H9 (cell line): ENCODE measurements at regions not wholly inside any gene's neighbourhood (a gene's known extent, or its start where the extent isn't known, plus 50 kb on each side); places are given as distances from the start of the nearest gene placed in this dataset.

Source experiments
- DNase-seq: peaks from one replicate; pipeline ENCODE4 v3.0.0-alpha.2; 2017
- H2AFZ ChIP-seq: one replicate; pipeline ENCODE4 v1.6.1; 2013; ENCODE audit warnings: mild to moderate bottlenecking, low read length, control low read depth, moderate library complexity
- H2AK5ac ChIP-seq: 2 replicates; pipeline ENCODE4 v1.6.1; 2013; ENCODE audit warnings: low read length, control low read depth, mixed read lengths; ENCODE audit not compliant: insufficient read length
- H2BK120ac ChIP-seq: one replicate; pipeline ENCODE4 v1.6.1; 2013; ENCODE audit warnings: low read depth, mild to moderate bottlenecking, low read length, control low read depth, inconsistent platforms; ENCODE audit not compliant: poor library complexity, severe bottlenecking
- H2BK12ac ChIP-seq: 2 replicates; pipeline ENCODE4 v1.6.1; 2013; ENCODE audit warnings: low read length, control low read depth, mixed read lengths, low read depth; ENCODE audit not compliant: insufficient read length
- H2BK15ac ChIP-seq: 2 replicates; pipeline ENCODE4 v1.6.1; 2013; ENCODE audit warnings: low read depth, low read length, control low read depth
- H2BK20ac ChIP-seq: one replicate; pipeline ENCODE4 v1.6.1; 2013; ENCODE audit warnings: low read depth, mild to moderate bottlenecking, low read length, control low read depth, inconsistent platforms; ENCODE audit not compliant: poor library complexity, severe bottlenecking
- H2BK5ac ChIP-seq: 2 replicates; pipeline ENCODE4 v1.6.1; 2013; ENCODE audit warnings: low read length, control low read depth, mixed read lengths; ENCODE audit not compliant: insufficient read length
- H3K14ac ChIP-seq: 2 replicates; pipeline ENCODE4 v1.6.1; 2013; ENCODE audit warnings: low read length, control low read depth; ENCODE audit not compliant: insufficient read depth
- H3K18ac ChIP-seq: 2 replicates; pipeline ENCODE4 v1.6.1; 2013; ENCODE audit warnings: low read depth, mild to moderate bottlenecking, mixed read lengths, low read length, control low read depth; ENCODE audit not compliant: insufficient read length
- H3K23ac ChIP-seq: 2 replicates; pipeline ENCODE4 v1.6.1; 2013; ENCODE audit warnings: low read length, control low read depth, mixed read lengths, low read depth; ENCODE audit not compliant: insufficient read length
- H3K23me2 ChIP-seq: 2 replicates; pipeline ENCODE4 v1.6.1; 2013; ENCODE audit warnings: low read depth, mild to moderate bottlenecking, mixed read lengths, low read length, control low read depth; ENCODE audit not compliant: insufficient read length, poor library complexity, severe bottlenecking
- H3K27ac ChIP-seq: 2 replicates; pipeline ENCODE4 v1.5.1; 2013; ENCODE audit warnings: low read length, control low read depth, mixed read lengths, low read depth; ENCODE audit not compliant: insufficient read length
- H3K27me3 ChIP-seq: 2 replicates; pipeline ENCODE4 v1.6.1; 2013; ENCODE audit warnings: low read length, control low read depth, inconsistent platforms; ENCODE audit not compliant: insufficient read depth
- H3K4ac ChIP-seq: 2 replicates; pipeline ENCODE4 v1.6.1; 2013; ENCODE audit warnings: low read depth, mild to moderate bottlenecking, control low read depth, inconsistent platforms, low read length, moderate library complexity
- H3K4me1 ChIP-seq: 2 replicates; pipeline ENCODE4 v1.6.1; 2013; ENCODE audit warnings: low read length, control low read depth, inconsistent platforms; ENCODE audit not compliant: insufficient read depth
- H3K4me2 ChIP-seq: 2 replicates; pipeline ENCODE4 v1.6.1; 2013; ENCODE audit warnings: low read length, control low read depth, mixed read lengths; ENCODE audit not compliant: insufficient read length, insufficient read depth
- H3K56ac ChIP-seq: 2 replicates; pipeline ENCODE4 v1.6.1; 2013; ENCODE audit warnings: low read depth, mild to moderate bottlenecking, mixed read lengths, low read length, control low read depth; ENCODE audit not compliant: insufficient read length
- H3K79me1 ChIP-seq: 2 replicates; pipeline ENCODE4 v1.6.1; 2013; ENCODE audit warnings: low read depth, mild to moderate bottlenecking, moderate library complexity, low read length, control low read depth, inconsistent platforms; ENCODE audit not compliant: insufficient read depth, poor library complexity, severe bottlenecking
- H3K79me2 ChIP-seq: 2 replicates; pipeline ENCODE4 v1.6.1; 2013; ENCODE audit warnings: low read length, control low read depth, inconsistent platforms; ENCODE audit not compliant: insufficient read depth
- H3K9ac ChIP-seq: 2 replicates; pipeline ENCODE4 v1.6.1; 2013; ENCODE audit warnings: low read length, control low read depth, mixed read lengths; ENCODE audit not compliant: insufficient read length; ENCODE audit errors: extremely low read depth
- H3K9me3 ChIP-seq: one replicate; pipeline ENCODE4 v1.6.1; 2013; ENCODE audit warnings: low read depth, low read length, inconsistent platforms; ENCODE audit not compliant: control insufficient read depth
- H3T11ph ChIP-seq: one replicate; pipeline ENCODE4 v1.6.1; 2013; ENCODE audit warnings: mild to moderate bottlenecking, low read length, control low read depth, inconsistent platforms
- H4K20me1 ChIP-seq: one replicate; pipeline ENCODE4 v1.6.1; 2013; ENCODE audit not compliant: control insufficient read depth, insufficient read length, insufficient read depth
- H4K5ac ChIP-seq: 2 replicates; pipeline ENCODE4 v1.6.1; 2013; ENCODE audit warnings: low read depth, mild to moderate bottlenecking, mixed read lengths, low read length, control low read depth; ENCODE audit not compliant: insufficient read length
- H4K8ac ChIP-seq: replicated peaks from 2 replicates; pipeline ENCODE4 v1.6.1; 2013; ENCODE audit warnings: low read length, control low read depth, mixed read lengths, low read depth; ENCODE audit not compliant: insufficient read length
- H4K91ac ChIP-seq: 2 replicates; pipeline ENCODE4 v1.6.1; 2013; ENCODE audit warnings: low read depth, mild to moderate bottlenecking, moderate library complexity, mixed read lengths, low read length, control low read depth; ENCODE audit not compliant: insufficient read length
- H3K27ac Mint-ChIP-seq, 3 experiments: 2 replicates in 2 of 3; 3 replicates in 1 of 3; pipeline ENCODE4 v1.8.0; 2020 to 2021; ENCODE audit warnings: mixed read lengths in 3 of 3, mild to moderate bottlenecking in 1 of 3, moderate library complexity in 1 of 3
- H3K27me3 Mint-ChIP-seq: 2 replicates; pipeline ENCODE4 v1.8.0; 2021; ENCODE audit warnings: low read depth, mild to moderate bottlenecking, moderate library complexity, mixed read lengths
- H3K36me3 Mint-ChIP-seq, 3 experiments: 2 replicates in 2 of 3; 3 replicates in 1 of 3; pipeline ENCODE4 v1.8.0; 2020 to 2021; ENCODE audit warnings: low read depth in 3 of 3, mixed read lengths in 3 of 3; ENCODE audit not compliant: insufficient read depth in 1 of 3
- H3K4me1 Mint-ChIP-seq, 2 experiments: 2 replicates each; pipeline ENCODE4 v1.8.0; 2020; ENCODE audit warnings: mixed read lengths in 2 of 2
- H3K4me3 Mint-ChIP-seq, 2 experiments: 2 replicates in 1 of 2; 3 replicates in 1 of 2; pipeline ENCODE4 v1.8.0; 2020 to 2021; ENCODE audit warnings: mild to moderate bottlenecking in 2 of 2, mixed read lengths in 2 of 2, moderate library complexity in 1 of 2
- H3K9me3 Mint-ChIP-seq, 2 experiments: 2 replicates in 1 of 2; 3 replicates in 1 of 2; pipeline ENCODE4 v1.8.0; 2020; ENCODE audit warnings: mild to moderate bottlenecking in 2 of 2, mixed read lengths in 2 of 2, moderate library complexity in 1 of 2
- CTCF ChIP-seq: fragments of 200-600 bp; sonication (generic); conservative IDR thresholded peaks from 3 replicates; pipeline ENCODE4 v1.8.0; 2021; ENCODE audit warnings: antibody characterized with exemption, mild to moderate bottlenecking
- WGBS: extraction: QIAGEN DNeasy Blood & Tissue Kit; methylation state at CpG from one replicate; pipeline ENCODE4 v1.1.7; 2013; ENCODE audit warnings: missing lambda C conversion rate, low lambda C conversion rate, mixed read lengths; ENCODE audit not compliant: insufficient read length; ENCODE audit errors: extremely low coverage; 5-methylcytosine and 5-hydroxymethylcytosine counted together

- H3K9me3 ChIP-seq = no peaks in the 10 kb centered on the region
- H3T11ph ChIP-seq = no peak overlapping the region
- H3K36me3 Mint-ChIP-seq = no peaks in the 10 kb centered on the region
- no peaks in the 10 kb centered on the region for H4K20me1 ChIP-seq
- DNase-seq = no peak
- no peak overlapping the region for H3K4me2 ChIP-seq
- no peaks in the 10 kb centered on the region for H3K79me1 ChIP-seq
- peaks cover 36% of the 10 kb centered on the region for H3K27me3 Mint-ChIP-seq
- no peaks in the 10 kb centered on the region for H3K27me3 ChIP-seq
- no peaks in the 10 kb centered on the region for H3K23me2 ChIP-seq
- no peak overlapping the region for H2AFZ ChIP-seq
- no peak for TF ChIP-seq CTCF
- H3K4me1 ChIP-seq = no peaks in the 10 kb centered on the region
- no peak overlapping the region for H3K27ac ChIP-seq
- H3K4me3 Mint-ChIP-seq = no peak overlapping the region
- H4K91ac ChIP-seq = no peak overlapping the region
- H2BK5ac ChIP-seq = no peak overlapping the region
- H3K56ac ChIP-seq = no peak overlapping the region
- no peak overlapping the region for H2BK120ac ChIP-seq
- H2BK20ac ChIP-seq = no peak overlapping the region
- H4K5ac ChIP-seq = no peak overlapping the region
- no peak overlapping the region for H3K23ac ChIP-seq
- H2AK5ac ChIP-seq = no peak overlapping the region
- no peak overlapping the region for H3K18ac ChIP-seq
- no peak overlapping the region for H4K8ac ChIP-seq
- no CpG with 5 or more reads among the region's 1 CpG for WGBS
- H3K9ac ChIP-seq = no peak overlapping the region
- H3K79me2 ChIP-seq = no peaks in the 10 kb centered on the region
- no peak overlapping the region for H3K27ac Mint-ChIP-seq
- H2BK12ac ChIP-seq = no peak overlapping the region
- no peak overlapping the region for H3K4ac ChIP-seq
- no peaks in the 10 kb centered on the region for H3K4me1 Mint-ChIP-seq
- no peak overlapping the region for H3K14ac ChIP-seq
- no peak overlapping the region for H2BK15ac ChIP-seq
- H3K9me3 Mint-ChIP-seq = no peaks in the 10 kb centered on the region
These were observed 95.2 kb upstream of the LNX1 start for GRCh38 chr4:53686521-53686920.
